ENCODE measurements at regions not wholly inside any gene's neighbourhood (a gene's known extent, or its start where the extent isn't known, plus 50 kb on each side); places are given as distances from the start of the nearest gene placed in this dataset.

- TF ChIP-seq BACH2 (CRISPR knock-in tag; IDR thresholded peaks at IDR 0.05; ENCODE audit: borderline replicate concordance) (no peak), ZNF70 (CRISPR knock-in tag; IDR thresholded peaks at IDR 0.05) (no peak), OSR1 (CRISPR knock-in tag; IDR thresholded peaks at IDR 0.05) (no peak), ARNTL (CRISPR knock-in tag; IDR thresholded peaks at IDR 0.05; ENCODE audit: borderline replicate concordance, low read depth) (no peak), ZFP30 (CRISPR knock-in tag; IDR thresholded peaks at IDR 0.05) (no peak), TOX (CRISPR knock-in tag; IDR thresholded peaks at IDR 0.05; ENCODE audit: borderline replicate concordance) (no peak)
- TF ChIP-seq, protein P1, sequence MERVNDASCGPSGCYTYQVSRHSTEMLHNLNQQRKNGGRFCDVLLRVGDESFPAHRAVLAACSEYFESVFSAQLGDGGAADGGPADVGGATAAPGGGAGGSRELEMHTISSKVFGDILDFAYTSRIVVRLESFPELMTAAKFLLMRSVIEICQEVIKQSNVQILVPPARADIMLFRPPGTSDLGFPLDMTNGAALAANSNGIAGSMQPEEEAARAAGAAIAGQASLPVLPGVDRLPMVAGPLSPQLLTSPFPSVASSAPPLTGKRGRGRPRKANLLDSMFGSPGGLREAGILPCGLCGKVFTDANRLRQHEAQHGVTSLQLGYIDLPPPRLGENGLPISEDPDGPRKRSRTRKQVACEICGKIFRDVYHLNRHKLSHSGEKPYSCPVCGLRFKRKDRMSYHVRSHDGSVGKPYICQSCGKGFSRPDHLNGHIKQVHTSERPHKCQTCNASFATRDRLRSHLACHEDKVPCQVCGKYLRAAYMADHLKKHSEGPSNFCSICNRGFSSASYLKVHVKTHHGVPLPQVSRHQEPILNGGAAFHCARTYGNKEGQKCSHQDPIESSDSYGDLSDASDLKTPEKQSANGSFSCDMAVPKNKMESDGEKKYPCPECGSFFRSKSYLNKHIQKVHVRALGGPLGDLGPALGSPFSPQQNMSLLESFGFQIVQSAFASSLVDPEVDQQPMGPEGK (CRISPR knock-in tag; IDR thresholded peaks at IDR 0.05; ENCODE audit: borderline replicate concordance), result no peak
These were observed 110.4 kb upstream of the DYNAP start for GRCh38 chr18:54480616-54481015.

Data from SK-N-SH treated with all-trans-retinoic acid at 6 μM for 48 hours (cell line).